Activated naive CD8-positive, alpha-beta T cell treated with anti-CD3 and anti-CD28 coated beads for 36 hours (primary cell): ENCODE measurements at regions not wholly inside any gene's neighbourhood (a gene's known extent, or its start where the extent isn't known, plus 50 kb on each side); places are given as distances from the start of the nearest gene placed in this dataset.
"Not testable (repeated sequence)": the region's sequence is repeated elsewhere in the genome, so short reads cannot be mapped to it uniquely, and the experiment has no call there.

Experiments used
- DNase-seq: peaks from one replicate; pipeline ENCODE4 v3.0.0; 2021
- H3K27ac Mint-ChIP-seq: one replicate; pipeline ENCODE4 v1.8.0; 2022; ENCODE audit warnings: mild to moderate bottlenecking, moderate library complexity, mixed read lengths
- H3K27me3 Mint-ChIP-seq: one replicate; pipeline ENCODE4 v1.8.0; 2022; ENCODE audit warnings: mild to moderate bottlenecking, mixed read lengths
- H3K36me3 Mint-ChIP-seq: one replicate; pipeline ENCODE4 v1.8.0; 2021; ENCODE audit warnings: mild to moderate bottlenecking, mixed read lengths
- H3K4me1 Mint-ChIP-seq: one replicate; pipeline ENCODE4 v1.8.0; 2021; ENCODE audit warnings: mixed read lengths
- H3K4me3 Mint-ChIP-seq: one replicate; pipeline ENCODE4 v1.8.0; 2022; ENCODE audit warnings: mild to moderate bottlenecking, moderate library complexity, mixed read lengths
- H3K9me3 Mint-ChIP-seq: one replicate; pipeline ENCODE4 v1.8.0; 2022; ENCODE audit warnings: mixed read lengths

DNA sequence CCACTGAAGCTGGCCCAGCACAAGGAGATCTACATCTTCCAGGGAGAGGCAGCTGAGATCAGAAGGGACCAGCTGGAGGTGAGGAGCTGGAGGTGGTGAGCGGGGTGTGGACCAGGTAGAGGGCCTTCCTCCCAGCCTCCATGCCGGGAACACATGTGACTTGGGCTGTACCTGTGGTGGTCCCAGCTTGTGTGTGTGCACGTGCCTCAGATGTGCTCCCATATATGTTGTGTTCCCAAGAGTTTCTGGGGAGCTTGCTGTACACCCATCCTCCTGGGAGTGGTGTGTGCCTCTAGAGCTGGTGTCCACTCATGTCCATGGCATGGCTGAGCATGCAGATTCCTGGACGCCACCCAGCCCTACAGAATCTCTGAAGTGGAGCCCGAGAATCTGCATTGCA is 183.7 kb upstream of the AKAP13 start:
- not testable (repeated sequence) for H3K9me3 Mint-ChIP-seq, H3K4me3 Mint-ChIP-seq, H3K27ac Mint-ChIP-seq, H3K27me3 Mint-ChIP-seq, H3K36me3 Mint-ChIP-seq, H3K4me1 Mint-ChIP-seq, DNase-seq

DNA sequence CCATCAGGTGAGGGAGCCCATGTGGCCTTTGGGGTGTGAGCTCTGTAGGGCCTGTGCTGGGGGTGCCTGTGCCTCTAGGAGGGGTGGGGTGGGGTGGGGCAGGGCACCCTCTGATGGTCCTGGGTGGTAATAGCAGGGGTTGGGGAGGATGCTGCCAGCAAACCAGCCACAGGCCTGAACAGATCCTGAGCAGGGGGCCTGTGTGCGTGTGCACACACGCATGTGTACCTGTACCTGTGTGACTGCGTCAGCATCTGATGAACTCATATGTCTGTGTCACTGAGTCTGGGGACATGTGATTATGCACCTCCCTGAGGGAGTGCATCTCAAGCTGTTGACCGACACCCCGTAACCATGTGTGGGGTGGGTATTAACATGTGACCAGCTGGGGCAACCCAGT is 182.8 kb upstream of the AKAP13 start:
- not testable (repeated sequence) for H3K9me3 Mint-ChIP-seq, DNase-seq, H3K27me3 Mint-ChIP-seq, H3K4me3 Mint-ChIP-seq, H3K4me1 Mint-ChIP-seq, H3K36me3 Mint-ChIP-seq, H3K27ac Mint-ChIP-seq

DNA sequence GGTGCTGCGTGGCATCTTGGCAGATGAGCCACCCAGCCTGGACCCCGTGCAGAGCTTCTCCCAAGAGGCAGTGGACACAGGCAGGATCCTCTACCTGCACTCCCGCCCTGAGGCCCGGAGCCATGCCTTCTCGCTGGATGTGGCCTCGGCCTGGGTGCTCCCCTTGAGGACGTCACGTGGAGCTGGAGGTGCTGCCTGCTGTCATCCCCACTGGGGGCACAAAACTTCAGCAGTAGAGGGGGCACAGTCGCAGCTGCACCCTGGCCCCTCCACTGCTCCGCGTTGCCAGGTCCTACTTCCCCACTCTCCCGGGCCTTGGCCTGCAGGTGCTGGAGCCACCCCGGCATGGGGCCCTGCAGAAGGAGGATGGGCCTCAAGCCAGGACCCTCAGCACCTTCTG is 182.0 kb upstream of the AKAP13 start:
- not testable (repeated sequence) for H3K27ac Mint-ChIP-seq, DNase-seq, H3K9me3 Mint-ChIP-seq, H3K27me3 Mint-ChIP-seq, H3K36me3 Mint-ChIP-seq, H3K4me3 Mint-ChIP-seq, H3K4me1 Mint-ChIP-seq

DNA sequence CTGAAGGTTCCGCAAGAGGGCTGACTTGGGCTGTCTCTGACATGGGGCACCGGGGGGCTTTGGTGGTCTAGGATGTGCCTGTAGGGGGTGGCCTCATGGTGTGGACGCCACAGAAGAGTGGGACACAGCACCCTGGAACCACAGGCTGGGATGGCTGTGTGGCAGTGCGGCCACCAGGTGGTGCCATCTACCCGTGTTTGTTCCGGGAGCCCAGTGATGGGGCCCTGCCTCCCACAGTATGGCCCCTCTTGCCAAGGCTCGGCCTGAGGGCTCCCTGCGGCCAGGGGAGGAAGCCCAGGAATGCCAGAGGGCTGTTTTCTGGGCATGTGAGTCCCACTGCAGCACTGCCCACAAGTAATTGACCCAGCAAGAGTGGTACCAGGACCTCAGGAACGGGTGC is 180.2 kb upstream of the AKAP13 start:
- not testable (repeated sequence) for DNase-seq, H3K36me3 Mint-ChIP-seq, H3K9me3 Mint-ChIP-seq, H3K27ac Mint-ChIP-seq, H3K4me1 Mint-ChIP-seq, H3K4me3 Mint-ChIP-seq, H3K27me3 Mint-ChIP-seq

DNA sequence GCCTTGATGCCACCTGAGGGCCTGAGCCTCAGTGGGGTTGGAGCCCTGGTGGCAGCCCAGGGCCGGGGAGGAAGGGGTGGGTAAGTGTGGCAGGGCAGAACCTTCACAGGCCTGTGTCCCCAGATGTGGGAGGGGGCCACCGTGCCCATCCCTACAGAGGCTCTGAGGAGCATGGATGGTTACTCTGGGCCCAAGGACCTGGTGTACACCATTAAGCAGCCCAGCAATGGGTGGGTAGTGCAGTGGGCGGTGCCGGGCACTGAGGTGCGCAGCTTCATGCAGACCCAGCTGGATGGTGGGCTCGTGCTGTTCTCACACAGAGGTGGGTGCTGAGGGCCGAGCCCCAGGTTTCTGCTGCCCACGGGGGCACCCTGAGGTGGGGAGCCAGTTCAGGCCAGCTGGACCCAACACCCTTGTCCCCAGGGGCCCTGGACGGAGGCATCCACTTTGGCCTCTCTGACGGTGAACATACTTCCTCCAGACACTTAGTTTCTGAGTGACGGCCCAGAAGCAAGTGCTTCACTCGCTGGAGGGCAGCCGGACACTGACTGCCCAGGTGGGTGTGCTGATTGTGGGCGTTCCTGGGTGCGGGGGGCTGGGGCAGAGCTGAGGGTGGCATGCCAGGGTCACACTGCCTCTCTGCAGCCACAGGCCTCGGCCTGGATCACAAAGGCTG is 179.1 kb upstream of the AKAP13 start:
- H3K27ac Mint-ChIP-seq, H3K4me3 Mint-ChIP-seq, H3K36me3 Mint-ChIP-seq, H3K27me3 Mint-ChIP-seq, DNase-seq, H3K9me3 Mint-ChIP-seq, H3K4me1 Mint-ChIP-seq: not testable (repeated sequence)

DNA sequence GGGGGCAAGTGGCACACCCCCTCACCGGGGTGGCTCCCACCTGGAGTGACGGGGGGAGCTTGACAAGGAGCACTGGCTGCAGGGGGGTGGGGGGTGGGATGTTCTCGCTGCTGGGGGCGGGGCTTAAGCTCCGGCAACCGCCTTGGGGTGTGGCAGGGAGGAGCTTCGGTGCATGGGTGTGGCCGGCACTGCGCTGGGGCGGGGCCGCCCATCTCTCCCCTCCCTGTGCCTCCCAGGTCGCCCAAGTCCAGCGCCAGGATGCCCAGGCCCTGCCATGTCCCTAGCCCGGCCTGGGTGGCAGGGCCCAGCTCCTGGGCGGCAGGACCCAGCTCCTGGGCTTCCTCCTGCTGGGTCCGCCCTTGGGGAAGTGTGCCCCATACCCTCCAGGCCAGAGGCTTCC is 175.9 kb upstream of the AKAP13 start:
- H3K9me3 Mint-ChIP-seq, DNase-seq, H3K36me3 Mint-ChIP-seq, H3K4me1 Mint-ChIP-seq, H3K4me3 Mint-ChIP-seq, H3K27me3 Mint-ChIP-seq, H3K27ac Mint-ChIP-seq: not testable (repeated sequence)

DNA sequence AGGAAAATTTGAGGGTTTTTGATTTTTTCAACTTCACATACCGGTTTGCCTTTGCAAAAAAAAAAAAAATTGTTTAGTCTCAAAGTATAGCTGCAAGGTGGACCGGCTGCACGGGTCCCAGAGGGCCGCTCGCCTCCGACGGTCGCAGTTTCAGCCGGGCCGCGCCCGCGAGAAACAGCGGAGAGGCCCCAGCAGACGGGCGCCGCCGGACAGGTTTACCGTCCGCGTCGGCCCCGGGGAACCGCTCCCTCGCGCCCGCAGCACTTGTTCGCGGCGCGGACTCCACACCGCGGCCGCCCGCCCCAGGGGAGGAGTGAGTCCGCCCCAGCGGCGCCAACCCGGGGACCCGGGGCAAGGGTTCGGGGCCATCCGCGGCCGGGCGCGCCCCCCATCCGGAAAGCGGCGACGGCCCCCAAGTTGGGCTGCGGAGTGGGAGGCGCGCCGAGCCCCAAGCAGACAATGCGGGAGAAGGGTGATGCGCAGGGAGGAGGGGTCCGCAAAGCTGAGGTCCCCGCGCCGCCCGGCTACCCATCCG is 146.5 kb upstream of the AKAP13 start:
- DNase-seq, H3K4me3 Mint-ChIP-seq, H3K27ac Mint-ChIP-seq, H3K4me1 Mint-ChIP-seq, H3K9me3 Mint-ChIP-seq, H3K27me3 Mint-ChIP-seq, H3K36me3 Mint-ChIP-seq: not testable (repeated sequence)

DNA sequence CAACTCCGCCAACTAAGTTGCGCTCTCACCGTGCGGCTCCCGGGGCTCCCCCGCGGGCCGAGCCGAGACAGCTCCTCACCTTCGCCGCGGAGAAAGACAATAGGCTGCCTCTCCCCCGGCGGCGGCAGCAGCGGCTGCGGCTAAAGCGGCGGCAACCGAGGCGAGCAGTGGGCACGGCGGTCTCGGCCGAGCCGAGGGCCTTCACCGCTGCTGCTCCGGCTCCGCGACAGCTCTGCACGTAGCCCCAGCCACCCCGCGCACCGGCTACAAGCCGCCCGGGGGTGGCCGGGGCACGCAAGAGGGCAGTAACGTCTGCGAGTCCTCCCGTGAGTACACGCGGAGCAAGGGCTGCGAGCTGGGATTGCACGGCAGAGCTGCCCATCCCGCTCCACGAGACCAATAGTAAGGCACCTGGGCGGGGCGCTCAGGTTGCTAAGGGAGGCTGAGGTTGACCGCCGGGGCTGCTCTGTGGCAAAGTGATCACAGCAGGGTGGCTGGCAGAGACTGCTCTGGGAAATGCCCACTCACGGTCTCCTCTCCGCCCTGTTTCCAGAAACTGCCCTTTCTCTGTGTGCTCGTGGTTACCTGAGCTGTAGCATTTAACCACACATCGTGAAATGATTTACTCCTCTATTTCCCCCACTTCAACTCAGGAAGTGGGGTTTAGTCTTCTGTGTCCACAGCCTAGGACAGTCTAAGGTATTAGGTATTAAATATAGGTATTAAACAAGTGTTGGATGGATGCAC is 145.8 kb upstream of the AKAP13 start:
- not testable (repeated sequence) for DNase-seq, H3K9me3 Mint-ChIP-seq, H3K27ac Mint-ChIP-seq, H3K36me3 Mint-ChIP-seq, H3K27me3 Mint-ChIP-seq, H3K4me1 Mint-ChIP-seq
- H3K4me3 Mint-ChIP-seq: peak overlapping the region; percentile 29

DNA sequence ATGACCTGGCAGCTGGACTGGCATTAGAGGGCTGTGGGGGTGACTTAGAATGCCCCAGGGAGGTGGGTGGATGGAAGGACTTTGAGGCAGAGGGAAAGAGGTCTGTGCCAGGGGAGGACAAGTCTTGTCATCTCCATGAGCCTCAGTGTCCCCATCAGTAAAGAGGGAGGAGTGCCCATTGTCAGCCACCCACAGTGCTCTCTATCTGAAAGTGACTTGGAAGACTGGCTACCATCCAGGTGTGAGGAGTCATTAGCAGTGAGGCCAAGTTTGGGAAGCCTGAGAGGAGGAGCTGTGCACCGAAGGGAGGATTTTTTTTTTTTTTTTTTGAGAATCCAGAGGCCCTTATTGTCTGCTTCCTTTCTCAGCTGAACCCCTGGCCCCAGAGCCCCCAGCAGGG is 136.3 kb upstream of the AKAP13 start:
- not testable (repeated sequence) for DNase-seq, H3K27ac Mint-ChIP-seq, H3K4me1 Mint-ChIP-seq, H3K4me3 Mint-ChIP-seq, H3K9me3 Mint-ChIP-seq, H3K36me3 Mint-ChIP-seq, H3K27me3 Mint-ChIP-seq

DNA sequence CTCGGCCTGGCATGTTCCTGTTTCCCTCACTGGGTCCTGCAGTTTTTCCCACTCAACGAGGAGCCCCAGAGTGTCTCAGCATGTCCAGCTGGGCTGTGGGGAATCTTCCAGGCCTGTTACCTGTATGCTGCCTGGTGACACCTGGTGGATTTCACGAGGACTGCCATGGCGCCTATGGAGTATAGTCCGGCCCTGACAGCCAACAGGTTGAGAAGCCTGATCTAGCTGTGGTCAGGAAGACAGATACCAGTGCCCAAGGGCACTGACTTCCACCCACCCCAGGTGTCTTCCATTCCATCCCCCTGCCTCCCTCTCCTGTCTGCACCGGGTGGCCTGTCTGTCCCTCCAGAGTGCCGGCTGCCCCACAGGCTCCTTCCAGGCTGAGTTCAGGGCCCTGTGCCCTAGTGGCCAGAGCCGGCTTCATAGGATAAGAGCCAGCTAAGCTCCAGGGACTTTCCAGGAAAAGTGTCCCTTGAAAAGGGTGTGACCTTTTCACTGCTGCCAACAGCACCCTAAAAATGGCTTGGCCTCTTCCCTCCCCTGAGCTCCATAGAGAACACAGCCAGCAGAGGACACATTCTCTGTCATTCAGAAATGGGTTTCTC is 129.4 kb upstream of the AKAP13 start:
- DNase-seq, H3K4me1 Mint-ChIP-seq, H3K9me3 Mint-ChIP-seq, H3K4me3 Mint-ChIP-seq, H3K27ac Mint-ChIP-seq, H3K36me3 Mint-ChIP-seq, H3K27me3 Mint-ChIP-seq: not testable (repeated sequence)

DNA sequence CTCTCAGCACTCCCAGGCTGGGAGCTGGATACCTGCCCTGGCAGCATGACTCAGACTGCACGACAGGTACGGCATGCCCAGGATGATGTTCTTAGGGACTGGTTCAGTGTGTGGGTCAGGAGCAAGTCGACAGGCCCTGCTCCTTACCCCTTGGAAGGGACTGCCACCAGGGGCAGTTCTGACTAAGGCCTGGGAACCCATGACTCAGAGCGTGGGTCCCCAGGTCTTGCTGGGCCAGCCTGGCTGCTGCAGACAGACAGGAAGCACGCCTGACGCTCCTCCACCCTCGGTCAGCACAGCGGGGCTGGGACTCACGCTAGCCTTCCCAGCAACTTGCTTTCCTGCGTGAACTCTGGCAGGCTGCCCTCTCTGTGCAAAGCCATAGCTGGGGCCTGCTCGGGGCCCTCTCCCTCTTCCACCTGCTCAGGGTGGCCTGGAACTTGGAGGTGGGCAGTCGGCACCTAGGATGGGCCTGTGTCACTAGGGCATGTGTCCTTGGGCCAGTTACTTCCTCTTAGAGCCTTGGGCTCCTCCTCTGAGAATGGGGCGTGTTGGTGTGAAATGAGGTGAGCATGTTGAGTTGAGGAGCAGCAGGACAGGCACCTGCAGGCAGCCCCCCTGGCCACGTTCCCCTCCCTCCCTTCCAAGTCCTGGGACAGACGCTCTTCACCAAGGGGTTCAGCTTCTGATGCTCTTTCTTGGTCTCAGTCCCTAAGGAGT is 127.0 kb upstream of the AKAP13 start:
- not testable (repeated sequence) for H3K4me1 Mint-ChIP-seq, H3K27ac Mint-ChIP-seq, H3K36me3 Mint-ChIP-seq, H3K4me3 Mint-ChIP-seq, H3K27me3 Mint-ChIP-seq, H3K9me3 Mint-ChIP-seq, DNase-seq

DNA sequence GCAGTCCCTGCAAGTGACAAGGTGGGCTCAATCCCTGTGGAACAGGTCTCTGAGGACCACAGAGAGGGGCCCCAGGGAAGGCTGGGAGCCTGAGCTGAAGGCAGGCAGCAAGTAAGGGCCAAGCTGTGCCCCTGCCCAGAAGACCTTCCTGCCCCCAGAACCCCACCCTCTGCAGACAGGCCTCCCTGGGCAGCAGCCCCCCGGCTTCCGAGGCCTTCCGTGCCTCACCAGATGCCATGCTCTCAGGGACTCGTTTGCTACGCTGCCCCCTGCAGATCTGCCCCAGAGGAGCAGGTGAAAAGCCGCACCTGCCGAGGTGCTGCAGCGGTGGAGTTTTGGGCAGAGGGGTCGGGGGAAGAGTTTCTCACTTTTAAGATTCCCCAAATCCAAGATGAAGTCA is 125.4 kb upstream of the AKAP13 start:
- H3K27me3 Mint-ChIP-seq, H3K4me1 Mint-ChIP-seq, DNase-seq, H3K27ac Mint-ChIP-seq, H3K4me3 Mint-ChIP-seq, H3K36me3 Mint-ChIP-seq, H3K9me3 Mint-ChIP-seq: not testable (repeated sequence)

DNA sequence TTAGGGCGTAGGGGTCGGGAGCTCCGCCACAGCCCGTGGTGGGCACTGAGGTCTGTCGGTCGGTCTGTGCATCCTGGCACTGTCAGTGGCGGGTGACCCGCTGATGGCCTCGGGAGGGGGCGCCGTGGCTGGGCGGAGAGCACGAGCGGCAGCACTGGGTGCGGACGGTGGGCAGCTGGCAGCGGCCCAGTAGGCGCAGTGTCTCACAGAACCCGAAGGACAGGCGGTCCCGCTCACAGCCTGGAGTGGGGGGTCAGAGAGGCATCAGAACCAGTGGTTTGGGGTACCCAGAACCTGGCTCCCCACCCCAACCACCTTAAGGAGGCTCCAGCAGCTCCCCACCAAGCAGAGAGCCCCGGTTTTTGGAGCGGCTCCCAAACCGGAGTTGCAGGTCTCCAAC is 124.9 kb upstream of the AKAP13 start:
- not testable (repeated sequence) for H3K27ac Mint-ChIP-seq, H3K4me3 Mint-ChIP-seq, H3K4me1 Mint-ChIP-seq, DNase-seq, H3K27me3 Mint-ChIP-seq, H3K9me3 Mint-ChIP-seq, H3K36me3 Mint-ChIP-seq

DNA sequence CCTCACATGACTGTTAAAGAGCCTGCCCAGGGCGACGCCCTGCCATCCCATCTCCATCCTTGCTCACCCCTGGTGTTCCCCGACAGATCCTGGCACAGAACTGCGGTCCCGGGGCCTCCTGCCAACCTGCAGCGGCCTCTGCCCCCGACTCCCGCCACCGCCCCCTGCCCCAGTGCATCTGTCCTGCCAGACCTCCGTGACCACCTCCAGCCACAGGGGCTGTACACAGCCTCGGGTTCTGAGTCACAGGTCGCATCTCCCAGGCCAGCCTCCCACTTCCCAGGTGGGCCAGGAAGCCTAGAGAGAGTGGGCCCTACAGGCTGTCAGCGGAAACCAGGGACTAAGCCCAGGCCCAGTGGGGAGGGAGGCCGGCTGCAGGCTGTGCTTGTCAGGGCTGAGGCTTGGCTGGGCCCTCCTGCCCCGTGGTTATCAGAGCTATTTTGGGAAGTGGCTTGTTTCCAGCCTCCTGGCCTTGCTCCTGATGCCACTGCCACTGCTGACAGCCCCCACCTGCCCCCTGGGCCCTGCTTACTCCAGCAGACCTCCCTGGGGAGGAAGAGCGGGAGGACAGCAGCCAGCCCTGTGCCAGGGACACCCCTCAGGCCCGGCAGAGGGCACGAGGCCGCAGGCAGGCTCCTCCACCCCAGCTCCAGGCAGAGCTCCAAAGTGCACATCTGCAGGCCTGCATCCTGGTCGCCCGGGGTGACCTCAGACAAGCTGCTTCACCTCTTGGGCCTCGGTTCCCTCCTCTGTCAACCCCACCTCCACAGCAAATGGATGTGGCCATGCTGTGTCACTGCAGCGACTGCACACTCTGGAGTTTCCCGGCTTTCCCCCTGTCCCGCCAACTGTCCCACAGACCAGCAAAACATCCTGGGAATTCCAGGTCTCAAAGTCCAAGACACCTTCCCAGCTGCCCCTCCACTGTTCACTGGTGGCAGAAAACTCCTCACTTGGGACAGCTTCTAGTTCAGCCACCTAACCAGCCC is 124.1 kb upstream of the AKAP13 start:
- not testable (repeated sequence) for H3K4me3 Mint-ChIP-seq, H3K9me3 Mint-ChIP-seq, DNase-seq, H3K27ac Mint-ChIP-seq, H3K4me1 Mint-ChIP-seq, H3K27me3 Mint-ChIP-seq, H3K36me3 Mint-ChIP-seq
